MCF 10A (cell line): ENCODE measurements at regions not wholly inside any gene's neighbourhood (a gene's known extent, or its start where the extent isn't known, plus 50 kb on each side); places are given as distances from the start of the nearest gene placed in this dataset.

ENCODE experiments used
- BruUV-seq: library from RNA; stranded (reverse); fragments of 400-500 nt; replicated peaks from 2 replicates; lab custom pipeline; 2021; lab: Mats Ljungman, UMichigan
- CTCF ChIA-PET: fragments of 300-600 bp; sonication (Branson Sonifier 250); formaldehyde crosslinking; extraction: SDS; loops from one replicate; lab custom pipeline; 2021; ENCODE audit warnings: antibody characterized with exemption, inconsistent platforms; lab: Yijun Ruan, JAX
- POLR2A ChIA-PET: fragments of 300-600, 350-650 bp; sonication (Branson Sonifier 250); formaldehyde crosslinking; extraction: SDS; loops from one replicate; lab custom pipeline; 2020; ENCODE audit warnings: antibody characterized with exemption, inconsistent platforms; lab: Yijun Ruan, JAX
- DNase-seq: peaks from one replicate; pipeline ENCODE4 v3.0.0-alpha.2; 2018; ENCODE audit not compliant: unreplicated experiment
- H3K27ac Mint-ChIP-seq: one replicate; pipeline ENCODE4 v1.8.0; 2022; ENCODE audit warnings: mild to moderate bottlenecking, low read depth, mixed read lengths; ENCODE audit not compliant: unreplicated experiment
- H3K27me3 Mint-ChIP-seq: one replicate; pipeline ENCODE4 v1.8.0; 2022; ENCODE audit warnings: mixed read lengths; ENCODE audit not compliant: insufficient read depth, unreplicated experiment
- H3K36me3 Mint-ChIP-seq: one replicate; pipeline ENCODE4 v1.8.0; 2022; ENCODE audit warnings: mild to moderate bottlenecking, moderate library complexity, mixed read lengths; ENCODE audit not compliant: insufficient read depth, unreplicated experiment
- H3K4me1 Mint-ChIP-seq: one replicate; pipeline ENCODE4 v1.8.0; 2022; ENCODE audit warnings: mixed read lengths; ENCODE audit not compliant: insufficient read depth, unreplicated experiment
- H3K4me3 Mint-ChIP-seq: one replicate; pipeline ENCODE4 v1.8.0; 2022; ENCODE audit warnings: mild to moderate bottlenecking, moderate library complexity, mixed read lengths; ENCODE audit not compliant: unreplicated experiment
- H3K9me3 Mint-ChIP-seq: one replicate; pipeline ENCODE4 v1.8.0; 2022; ENCODE audit warnings: mixed read lengths; ENCODE audit not compliant: unreplicated experiment
- intact Hi-C: fragments of 100-400 bp; cut with micrococcal nuclease; formaldehyde crosslinking; loops from 2 replicates; pipeline ENCODE4 v1.14.1; 2022
- TF ChIP-seq, protein P1 (sequence below): fragments of 200-600 bp; IDR thresholded peaks from one replicate; pipeline ENCODE4 v1.8.0; 2022; ENCODE audit warnings: antibody characterized with exemption, mild to moderate bottlenecking; ENCODE audit not compliant: unreplicated experiment

DNA sequence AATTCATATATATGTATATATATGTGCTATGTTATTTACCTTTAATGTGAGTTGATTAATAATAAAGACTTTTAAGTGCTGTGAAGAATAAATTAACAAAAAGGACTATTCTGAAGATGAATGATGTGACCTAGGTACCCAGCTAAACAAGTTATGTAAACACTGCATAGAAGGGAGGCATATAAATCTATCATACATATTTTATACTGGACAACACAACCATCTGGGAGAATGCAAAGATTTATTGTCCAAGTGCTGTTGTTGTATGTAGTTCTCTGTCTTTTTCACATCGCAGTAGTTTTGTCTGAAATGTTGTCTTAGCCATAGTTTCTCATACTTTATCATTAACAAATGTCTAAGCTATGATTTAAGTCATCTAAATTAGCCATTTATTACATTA lies 337.6 kb downstream of the PCDH18 start:
- no peak overlapping the region for H3K4me3 Mint-ChIP-seq
- no peaks in the 10 kb centered on the region for H3K27me3 Mint-ChIP-seq
- no peak for DNase-seq
- POLR2A ChIA-PET: no interaction called here
- H3K27ac Mint-ChIP-seq: no peak overlapping the region
- H3K9me3 Mint-ChIP-seq: peaks cover 5% of the 10 kb centered on the region
- TF ChIP-seq, protein P1, sequence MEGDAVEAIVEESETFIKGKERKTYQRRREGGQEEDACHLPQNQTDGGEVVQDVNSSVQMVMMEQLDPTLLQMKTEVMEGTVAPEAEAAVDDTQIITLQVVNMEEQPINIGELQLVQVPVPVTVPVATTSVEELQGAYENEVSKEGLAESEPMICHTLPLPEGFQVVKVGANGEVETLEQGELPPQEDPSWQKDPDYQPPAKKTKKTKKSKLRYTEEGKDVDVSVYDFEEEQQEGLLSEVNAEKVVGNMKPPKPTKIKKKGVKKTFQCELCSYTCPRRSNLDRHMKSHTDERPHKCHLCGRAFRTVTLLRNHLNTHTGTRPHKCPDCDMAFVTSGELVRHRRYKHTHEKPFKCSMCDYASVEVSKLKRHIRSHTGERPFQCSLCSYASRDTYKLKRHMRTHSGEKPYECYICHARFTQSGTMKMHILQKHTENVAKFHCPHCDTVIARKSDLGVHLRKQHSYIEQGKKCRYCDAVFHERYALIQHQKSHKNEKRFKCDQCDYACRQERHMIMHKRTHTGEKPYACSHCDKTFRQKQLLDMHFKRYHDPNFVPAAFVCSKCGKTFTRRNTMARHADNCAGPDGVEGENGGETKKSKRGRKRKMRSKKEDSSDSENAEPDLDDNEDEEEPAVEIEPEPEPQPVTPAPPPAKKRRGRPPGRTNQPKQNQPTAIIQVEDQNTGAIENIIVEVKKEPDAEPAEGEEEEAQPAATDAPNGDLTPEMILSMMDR: no peak
- no peaks in the 10 kb centered on the region for H3K36me3 Mint-ChIP-seq
- intact Hi-C loops: no loop called here
- no peaks in the 10 kb centered on the region for H3K4me1 Mint-ChIP-seq
- BruUV-seq: no TSS peak
- CTCF ChIA-PET: interaction anchor here (0.6 kb wide), 1 partner anchor 989 kb away, joined by 3 read pairs; no protein-coding TSS in a partner anchor

DNA sequence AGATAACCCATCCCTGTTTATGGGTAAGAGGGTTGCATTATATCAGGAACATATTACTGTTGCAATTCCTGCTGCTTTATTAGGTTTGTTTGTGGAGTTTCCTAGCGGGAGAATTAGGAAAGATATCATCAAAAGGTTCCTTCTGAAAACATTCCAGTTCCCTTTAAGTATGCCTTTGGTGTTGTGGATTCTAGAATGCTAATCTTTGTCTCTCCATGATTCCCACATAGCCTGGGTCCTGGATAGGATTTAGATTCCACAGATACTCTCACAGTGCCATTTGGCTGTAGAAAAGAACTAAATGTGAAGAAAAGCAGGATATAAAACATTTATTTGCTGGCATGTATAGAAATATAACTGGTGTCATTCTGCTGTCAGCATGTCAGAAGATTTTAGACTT lies 338.7 kb downstream of the PCDH18 start:
- BruUV-seq: no TSS peak
- H3K27me3 Mint-ChIP-seq: no peaks in the 10 kb centered on the region
- peaks cover 5% of the 10 kb centered on the region for H3K9me3 Mint-ChIP-seq
- ChIA-PET CTCF (no interaction called here), POLR2A (interaction anchor here (0.7 kb wide), 1 partner anchor 57 kb away, joined by 3 read pairs; no protein-coding TSS in a partner anchor)
- intact Hi-C loops: no loop called here
- H3K4me3 Mint-ChIP-seq: no peak overlapping the region
- H3K4me1 Mint-ChIP-seq: no peaks in the 10 kb centered on the region
- no peak for DNase-seq
- H3K36me3 Mint-ChIP-seq: no peaks in the 10 kb centered on the region
- no peak overlapping the region for H3K27ac Mint-ChIP-seq
- TF ChIP-seq, protein P1: no peak

DNA sequence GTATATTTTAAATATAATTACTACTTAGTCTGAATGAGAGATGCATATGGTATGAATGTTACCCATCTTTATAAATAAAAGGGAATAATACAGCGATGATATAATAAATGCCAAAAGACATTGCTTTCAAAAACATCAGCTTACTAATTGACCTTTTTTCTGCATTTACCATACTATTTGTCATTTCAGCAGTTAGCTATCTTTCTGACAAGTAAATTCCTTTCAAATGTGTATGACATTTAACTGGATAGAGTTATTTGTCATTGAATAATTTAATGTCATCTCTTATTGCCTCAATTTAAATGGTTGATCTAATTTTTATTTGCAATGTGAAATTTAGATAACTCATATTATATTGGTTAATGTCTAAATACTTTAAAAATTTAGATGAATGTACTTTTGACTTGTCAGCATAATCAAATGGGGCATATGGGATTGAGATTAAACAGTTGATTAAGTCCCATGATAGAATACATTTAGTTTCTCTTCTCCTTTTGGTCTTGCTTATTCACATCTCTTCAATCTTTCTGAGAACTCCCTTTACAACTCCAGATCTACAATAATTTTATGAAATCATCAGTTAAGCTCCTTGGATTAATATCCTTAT lies 350.9 kb downstream of the PCDH18 start:
- intact Hi-C loops: no loop called here
- BruUV-seq: no TSS peak
- DNase-seq: no peak
- CTCF ChIA-PET: no interaction called here
- Mint-ChIP-seq H3K4me3 (no peak overlapping the region), H3K36me3 (no peaks in the 10 kb centered on the region), H3K27me3 (no peaks in the 10 kb centered on the region), H3K27ac (no peak overlapping the region), H3K9me3 (no peaks in the 10 kb centered on the region), H3K4me1 (no peaks in the 10 kb centered on the region)
- POLR2A ChIA-PET: no interaction called here
- TF ChIP-seq, protein P1: no peak

DNA sequence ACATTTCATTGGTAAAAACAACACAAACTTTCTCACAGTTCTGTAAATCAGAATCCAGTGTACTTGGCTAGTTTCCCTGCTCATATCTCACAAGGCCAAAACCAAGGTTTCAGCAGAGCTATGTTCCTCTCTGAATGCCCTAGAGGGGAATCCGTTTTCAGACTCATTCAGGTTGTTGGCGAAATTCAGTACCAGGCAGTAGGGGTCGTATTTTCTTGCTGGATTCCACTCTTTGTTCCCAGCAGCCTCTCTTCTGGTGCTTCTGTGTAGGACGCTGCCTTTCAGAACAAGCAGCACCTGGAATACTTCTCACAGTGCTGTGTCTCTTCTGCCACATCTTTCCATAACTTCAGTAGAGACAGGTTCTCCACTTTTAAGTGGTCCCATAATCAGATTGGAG lies 351.9 kb downstream of the PCDH18 start:
- TF ChIP-seq, protein P1: no peak
- no peaks in the 10 kb centered on the region for H3K9me3 Mint-ChIP-seq
- no TSS peak for BruUV-seq
- intact Hi-C loops: no loop called here
- no peak overlapping the region for H3K27ac Mint-ChIP-seq
- POLR2A ChIA-PET: no interaction called here
- no peaks in the 10 kb centered on the region for H3K4me1 Mint-ChIP-seq
- no peaks in the 10 kb centered on the region for H3K36me3 Mint-ChIP-seq
- no peak for DNase-seq
- no peaks in the 10 kb centered on the region for H3K27me3 Mint-ChIP-seq
- no peak overlapping the region for H3K4me3 Mint-ChIP-seq
- CTCF ChIA-PET: interaction anchor here (1.1 kb wide), 1 partner anchor 57 kb away, joined by 3 read pairs; no protein-coding TSS in a partner anchor
